HG03196 (cell line): ENCODE measurements at regions not wholly inside any gene's neighbourhood (a gene's known extent, or its start where the extent isn't known, plus 50 kb on each side); places are given as distances from the start of the nearest gene placed in this dataset.

Experiments used
- ATAC-seq: cut with Tn5 transposase; IDR thresholded peaks from one replicate; pipeline ENCODE4 v1.9.1; 2021; ENCODE audit not compliant: unreplicated experiment

GRCh38 chr5:15027764-15028163 lies 156.2 kb upstream of the ANKH start:
- ATAC-seq, result no peak

- no peak for ATAC-seq
These were observed 155.4 kb upstream of the ANKH start for GRCh38 chr5:15026944-15027343.

- no peak for ATAC-seq
These were observed 154.7 kb upstream of the ANKH start for GRCh38 chr5:15026011-15026893.

GRCh38 chr5:15023846-15024245 lies 152.3 kb upstream of the ANKH start:
- no peak for ATAC-seq

GRCh38 chr5:15023266-15023665 lies 151.7 kb upstream of the ANKH start:
- no peak for ATAC-seq

GRCh38 chr5:15021266-15022046 lies 149.9 kb upstream of the ANKH start:
- ATAC-seq, result no peak

GRCh38 chr5:15020736-15021135 lies 149.2 kb upstream of the ANKH start:
- ATAC-seq, result no peak

- ATAC-seq, result no peak
These were observed 143.2 kb upstream of the ANKH start for GRCh38 chr5:15014809-15015208.

- no peak for ATAC-seq
These were observed 142.3 kb upstream of the ANKH start for GRCh38 chr5:15013654-15014463.

GRCh38 chr5:15012061-15012460 lies 140.5 kb upstream of the ANKH start:
- no peak for ATAC-seq

- ATAC-seq, result no peak
These were observed 139.4 kb upstream of the ANKH start for GRCh38 chr5:15010936-15011335.

- no peak for ATAC-seq
These were observed 137.8 kb upstream of the ANKH start for GRCh38 chr5:15009420-15009819.

GRCh38 chr5:15008921-15009320 lies 137.3 kb upstream of the ANKH start:
- ATAC-seq, result no peak

- no peak for ATAC-seq
These were observed 136.9 kb upstream of the ANKH start for GRCh38 chr5:15008476-15008875.

- ATAC-seq, result no peak
These were observed 136.1 kb upstream of the ANKH start for GRCh38 chr5:15007646-15008045.

GRCh38 chr5:15004506-15004905 lies 132.9 kb upstream of the ANKH start:
- ATAC-seq, result no peak

GRCh38 chr5:15003511-15003920 lies 131.9 kb upstream of the ANKH start:
- peak; percentile 90 for ATAC-seq

- no peak for ATAC-seq
These were observed 131.2 kb upstream of the ANKH start for GRCh38 chr5:15002791-15003190.

- no peak for ATAC-seq
These were observed 130.6 kb upstream of the ANKH start for GRCh38 chr5:15002173-15002572.

- ATAC-seq, result no peak
These were observed 129.9 kb upstream of the ANKH start for GRCh38 chr5:15001517-15001916.

- ATAC-seq, result no peak
These were observed 126.9 kb upstream of the ANKH start for GRCh38 chr5:14998491-14998890.
